Amniotic epithelial cell (primary cell): ENCODE measurements at regions not wholly inside any gene's neighbourhood (a gene's known extent, or its start where the extent isn't known, plus 50 kb on each side); places are given as distances from the start of the nearest gene placed in this dataset.
A peak's percentile ranks its signal among the peaks of the same experiment; 100 is the strongest.
"Not testable (repeated sequence)": the region's sequence is repeated elsewhere in the genome, so short reads cannot be mapped to it uniquely, and the experiment has no call there.

Experiments used
- DNase-seq: peaks from one replicate; pipeline ENCODE4 v3.0.0-alpha.2; 2010; ENCODE audit warnings: low read depth

DNA sequence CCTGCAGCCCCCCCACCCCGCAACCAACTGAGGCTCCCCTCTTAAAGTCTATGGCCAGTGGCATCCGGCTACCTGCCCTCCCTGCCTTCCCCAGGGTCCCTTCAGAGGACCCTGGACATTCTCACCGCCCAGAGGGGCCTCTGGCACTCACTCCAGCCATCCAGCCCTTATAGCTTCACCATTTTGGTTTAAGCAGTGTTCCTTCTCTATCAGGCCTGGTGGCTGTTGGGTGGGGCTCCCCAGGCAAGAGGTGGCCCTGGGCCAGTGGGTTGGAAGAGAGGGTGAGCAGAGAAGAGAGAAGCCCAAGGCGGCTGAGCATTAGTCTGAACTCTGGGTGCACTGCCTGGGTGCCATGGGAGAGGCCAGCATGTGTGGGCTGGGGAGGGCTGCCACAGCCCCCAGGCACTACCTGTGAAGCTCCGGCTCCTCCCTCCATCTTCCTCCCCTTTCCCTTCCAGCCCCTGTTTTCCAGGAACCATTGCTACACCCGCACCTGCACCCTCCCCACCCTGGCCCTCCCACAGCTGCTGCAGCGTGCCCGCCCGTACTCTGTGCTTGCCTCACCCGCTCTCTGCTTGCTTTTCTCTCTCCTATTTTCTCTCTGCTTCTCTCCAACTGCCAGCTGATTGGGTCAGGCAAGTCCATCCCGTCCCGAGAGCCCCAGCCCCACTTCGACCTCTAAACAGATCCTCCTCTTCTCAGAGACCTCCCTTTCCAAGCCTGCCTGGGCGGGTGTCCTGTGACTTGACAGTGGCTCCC, 168.2 kb downstream of the TBC1D2B start:
- no peak for DNase-seq

DNA sequence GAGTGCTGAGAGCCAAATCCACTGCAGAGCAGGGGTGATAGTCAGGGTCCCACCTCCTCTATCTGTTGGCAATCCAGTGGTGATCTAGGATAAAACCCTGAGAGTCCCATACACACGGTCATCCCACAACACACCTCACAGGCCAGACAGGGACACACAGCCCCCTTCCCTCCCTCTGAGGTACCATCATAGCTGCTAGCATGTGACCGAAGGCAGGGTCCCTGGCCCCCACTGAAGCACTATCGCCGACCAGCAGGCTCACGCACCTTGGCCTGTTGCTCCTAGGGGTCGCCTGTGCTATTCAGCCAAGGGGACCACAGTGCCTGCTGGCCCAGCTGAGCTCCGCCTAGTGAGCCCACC, 168.8 kb downstream of the TBC1D2B start:
- DNase-seq = not testable (repeated sequence)

DNA sequence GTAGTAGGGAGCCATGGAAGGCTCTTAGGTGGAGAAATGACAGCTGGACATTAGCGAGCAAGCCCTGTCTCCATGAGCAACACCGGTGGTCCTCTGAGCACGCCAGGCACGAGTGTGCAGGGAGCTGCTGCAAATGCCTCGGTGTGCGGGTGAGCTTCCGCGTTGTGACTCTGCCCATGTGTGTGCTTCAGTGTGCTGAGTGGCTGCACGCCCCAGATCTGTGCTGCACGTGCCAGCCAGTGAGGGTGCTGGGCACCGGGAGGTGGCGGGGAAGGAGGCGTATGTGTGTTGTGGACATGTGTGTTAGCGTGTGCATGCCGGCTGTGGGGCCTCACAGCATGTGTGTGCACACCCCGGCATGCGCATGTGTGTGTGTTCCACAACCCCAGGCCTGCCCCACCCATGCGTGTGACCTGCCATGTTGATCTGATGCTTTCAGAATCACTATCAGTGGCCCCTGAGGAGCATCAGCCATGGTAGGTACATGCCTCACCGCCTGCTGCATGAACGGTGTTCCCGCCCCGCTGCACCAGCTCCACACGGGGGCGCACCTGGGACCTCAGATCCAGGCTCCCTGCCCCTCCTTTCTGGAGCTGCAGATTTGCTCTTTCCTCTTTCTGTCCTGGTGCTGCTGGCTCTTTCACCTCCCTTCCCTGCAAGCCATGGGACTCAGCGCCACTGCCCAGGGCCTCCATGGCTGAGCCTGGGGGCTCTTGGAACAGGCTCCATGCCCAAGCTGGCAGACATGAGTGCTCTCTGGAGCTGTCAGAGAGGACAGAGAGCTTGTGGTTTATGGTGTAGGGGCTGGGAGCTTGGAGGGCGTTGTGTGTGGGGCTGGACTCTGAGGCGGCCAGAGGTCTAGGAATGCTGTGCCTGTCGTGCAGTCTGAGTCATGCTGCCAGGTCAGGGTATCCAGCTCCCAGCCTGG, 169.4 kb downstream of the TBC1D2B start:
- DNase-seq = peak; percentile 19

DNA sequence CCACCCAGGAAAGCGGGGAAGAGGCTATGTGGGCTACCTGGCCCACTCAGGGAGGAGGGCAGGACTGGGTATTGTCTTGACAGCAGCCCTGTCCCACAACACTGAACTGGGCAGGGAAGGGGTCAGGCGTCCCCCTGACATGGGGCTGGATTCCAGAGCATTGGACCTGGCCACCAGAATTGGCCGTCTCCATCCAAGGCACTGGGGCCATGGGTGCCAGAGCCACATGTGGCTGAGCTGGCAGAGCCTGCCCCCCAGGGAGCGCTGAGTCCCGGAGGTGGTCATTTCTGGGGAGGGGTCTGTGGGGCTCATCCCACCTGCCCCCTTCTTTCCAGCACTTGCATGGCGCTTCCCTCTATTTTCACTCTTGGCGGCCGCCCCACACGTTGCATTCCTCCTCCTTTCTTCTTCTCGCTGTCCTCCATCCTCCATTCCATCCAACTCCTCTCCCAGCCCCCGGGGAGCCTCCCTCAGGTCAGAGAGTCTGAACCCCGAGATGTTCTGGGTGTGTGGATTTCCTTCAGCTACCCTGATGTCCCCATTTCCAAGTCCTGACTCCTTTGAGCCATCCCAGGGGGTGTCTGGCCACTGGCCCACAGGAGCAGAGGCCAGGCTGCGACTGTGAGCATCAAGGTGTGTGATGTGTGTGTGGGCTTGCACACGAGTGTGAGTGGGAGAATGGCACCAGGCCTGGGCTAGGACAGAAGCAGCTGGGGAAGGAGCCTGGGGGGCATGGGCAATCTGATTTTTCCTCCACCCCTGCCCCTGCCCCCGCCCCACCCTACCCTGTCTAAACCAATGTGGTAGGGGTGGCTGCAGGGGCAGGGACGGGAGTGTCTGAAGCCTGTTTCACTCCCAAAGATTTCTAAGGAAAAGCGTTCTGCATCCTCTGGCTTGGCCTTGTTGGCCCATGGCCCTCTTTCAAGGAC, 171.2 kb downstream of the TBC1D2B start:
- not testable (repeated sequence) for DNase-seq

- no peak for DNase-seq
Observed at GRCh38 chr15:77905301-77905920, 172.1 kb downstream of the TBC1D2B start.

DNA sequence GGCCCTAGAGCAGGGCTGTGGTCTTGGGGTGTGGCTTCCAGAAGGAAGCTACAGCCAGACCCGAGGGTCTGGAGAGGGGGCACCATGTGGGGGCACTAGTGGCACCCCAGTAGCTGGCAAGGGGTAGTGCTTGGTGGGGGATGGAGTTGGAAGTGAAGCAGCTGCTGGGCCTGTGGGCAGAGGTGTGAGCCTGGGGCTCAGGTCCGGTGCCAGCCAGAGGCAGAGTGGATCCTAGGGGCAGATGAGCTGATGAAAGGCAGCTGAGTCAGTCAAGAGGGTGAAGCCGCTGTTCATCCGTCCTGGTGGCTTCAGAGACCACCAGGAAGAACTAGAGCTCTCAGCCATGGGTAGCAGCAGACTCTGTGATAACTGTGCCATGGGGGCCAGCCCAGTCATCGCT, 172.6 kb downstream of the TBC1D2B start:
- DNase-seq = no peak

DNA sequence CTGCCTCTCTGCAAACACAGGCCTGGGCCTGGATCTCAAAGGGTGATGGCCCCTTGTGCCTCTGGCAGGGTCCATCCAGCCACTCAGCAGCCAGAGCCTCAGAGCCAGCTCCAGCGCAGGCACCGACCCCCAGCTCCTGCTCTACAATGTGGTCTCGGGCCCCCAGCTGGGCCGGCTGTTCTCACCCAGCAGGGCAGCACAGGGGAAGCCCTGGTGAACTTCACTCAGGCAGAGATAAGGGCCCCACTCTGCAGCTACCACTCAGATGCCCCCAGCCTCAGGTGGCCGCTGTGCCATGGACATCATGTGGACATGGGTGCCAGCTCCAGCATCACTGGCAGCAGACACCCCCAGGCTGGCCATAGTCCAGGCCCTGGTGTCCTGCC, 173.1 kb downstream of the TBC1D2B start:
- no peak for DNase-seq

- DNase-seq = not testable (repeated sequence)
Observed at GRCh38 chr15:77903761-77904435, 173.6 kb downstream of the TBC1D2B start.

GRCh38 chr15:77902921-77903760, 174.4 kb downstream of the TBC1D2B start:
- DNase-seq = not testable (repeated sequence)

DNA sequence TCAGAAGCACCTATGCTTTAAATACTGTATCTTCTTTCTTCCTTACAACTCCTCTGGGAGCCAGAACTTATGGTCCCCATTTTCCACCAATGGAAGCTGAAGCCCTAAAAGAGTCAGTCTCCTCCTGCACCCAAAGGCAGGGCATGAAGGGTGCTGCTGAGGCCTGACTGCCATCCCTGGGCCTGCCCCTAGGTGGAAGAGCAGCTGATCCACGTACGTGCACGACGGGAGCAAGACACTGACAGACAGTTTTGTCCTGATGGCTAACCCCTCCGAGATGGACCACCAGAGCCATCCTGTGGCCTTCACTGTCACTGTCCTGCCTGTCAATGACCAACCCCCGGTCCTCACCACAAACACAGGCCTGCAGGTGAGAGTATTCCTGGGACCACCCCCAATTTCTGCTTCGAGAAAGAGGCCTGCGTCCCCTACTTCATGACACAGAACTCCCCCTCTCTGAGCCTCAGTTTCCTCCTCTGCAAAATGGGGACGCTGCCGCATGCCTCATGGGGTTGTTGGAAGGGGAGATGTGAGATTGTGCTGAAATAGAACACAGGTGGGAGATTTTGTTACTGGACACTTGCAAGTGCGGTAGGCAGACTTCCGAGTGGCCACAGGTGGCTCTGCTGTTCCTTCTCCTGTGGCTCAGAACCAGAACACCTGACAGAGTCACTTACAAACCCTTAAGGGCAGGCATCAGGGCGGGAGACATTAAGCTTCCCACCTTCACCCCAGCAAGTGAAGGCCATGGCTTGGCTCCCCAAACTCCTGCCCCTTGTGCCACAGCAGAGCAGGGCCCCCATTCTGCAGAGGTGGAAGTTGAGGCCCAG, 175.4 kb downstream of the TBC1D2B start:
- no peak for DNase-seq

DNA sequence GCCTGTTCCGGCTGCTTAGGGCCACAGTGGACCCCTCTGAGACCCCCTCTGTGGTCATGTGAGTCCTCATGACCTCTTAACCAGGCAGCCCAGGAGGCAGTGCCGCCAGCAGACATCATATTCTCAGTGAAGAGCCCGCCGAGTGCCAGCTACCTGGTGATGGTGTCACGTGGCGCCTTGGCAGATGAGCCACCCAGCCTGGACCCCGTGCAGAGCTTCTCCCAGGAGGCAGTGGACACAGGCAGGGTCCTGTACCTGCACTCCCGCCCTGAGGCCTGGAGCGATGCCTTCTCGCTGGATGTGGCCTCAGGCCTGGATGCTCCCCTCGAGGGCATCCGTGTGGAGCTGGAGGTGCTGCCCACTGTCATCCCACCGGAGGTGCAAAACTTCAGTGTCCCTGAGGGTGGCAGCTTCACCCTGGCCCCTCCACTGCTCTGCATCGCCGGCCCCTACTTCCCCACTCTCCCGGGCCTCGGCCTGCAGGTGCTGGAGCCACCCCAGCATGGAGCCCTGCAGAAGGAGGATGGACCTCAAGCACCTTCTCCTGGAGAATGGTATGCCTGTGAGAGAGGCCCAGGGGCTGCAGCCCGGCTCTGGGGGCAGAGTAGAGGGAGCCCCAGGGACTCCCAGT, 176.1 kb downstream of the TBC1D2B start:
- DNase-seq = no peak

DNA sequence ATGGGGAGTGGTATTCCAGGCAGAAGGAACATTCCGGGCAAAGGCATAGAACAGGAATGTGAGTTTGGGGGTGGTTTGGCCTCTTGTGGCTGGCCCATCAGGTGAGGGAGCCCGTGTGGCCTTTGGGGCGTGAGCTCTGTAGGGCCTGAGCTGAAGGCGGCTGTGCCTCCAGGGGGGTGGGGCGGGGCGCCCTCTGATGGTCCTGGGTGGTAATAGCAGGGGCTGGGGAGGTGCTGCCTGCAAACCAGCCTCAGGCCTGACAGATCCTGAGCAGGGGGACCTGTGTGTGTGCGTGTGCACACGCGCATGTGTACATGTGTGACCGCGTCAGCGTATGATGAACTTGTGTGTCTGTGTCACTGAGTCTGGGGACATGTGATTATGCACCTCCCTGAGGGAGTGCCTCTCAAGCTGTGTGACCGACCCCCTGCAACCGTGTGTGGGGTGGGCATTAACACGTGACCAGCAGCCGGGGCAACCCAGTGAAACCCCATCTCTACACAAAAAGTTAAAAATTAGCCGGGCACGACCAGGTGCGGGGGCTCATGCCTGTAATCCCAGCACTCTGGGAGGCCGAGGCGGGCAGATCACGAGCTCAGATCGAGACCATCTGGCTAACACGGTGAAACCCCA, 177.1 kb downstream of the TBC1D2B start:
- DNase-seq = peak; percentile 2

DNA sequence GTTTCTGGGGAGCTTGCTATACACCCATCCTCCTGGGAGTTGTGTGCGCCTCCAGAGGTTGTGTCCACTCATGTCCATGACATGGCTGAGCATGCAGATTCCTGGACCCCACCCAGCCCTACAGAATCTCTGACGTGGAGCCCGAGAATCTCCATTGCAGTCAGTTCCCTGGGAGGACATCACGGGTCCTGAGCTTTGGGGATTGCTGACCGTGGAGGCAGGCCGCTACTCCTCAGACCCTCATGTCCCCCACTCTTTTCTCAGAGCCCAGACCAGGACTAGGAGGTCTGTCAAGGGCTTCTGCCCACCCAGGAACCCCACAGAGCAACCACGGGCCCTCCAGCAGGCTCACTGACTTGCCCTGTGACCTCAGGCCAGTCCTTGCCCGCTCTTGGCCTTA, 177.7 kb downstream of the TBC1D2B start:
- DNase-seq = not testable (repeated sequence)

DNA sequence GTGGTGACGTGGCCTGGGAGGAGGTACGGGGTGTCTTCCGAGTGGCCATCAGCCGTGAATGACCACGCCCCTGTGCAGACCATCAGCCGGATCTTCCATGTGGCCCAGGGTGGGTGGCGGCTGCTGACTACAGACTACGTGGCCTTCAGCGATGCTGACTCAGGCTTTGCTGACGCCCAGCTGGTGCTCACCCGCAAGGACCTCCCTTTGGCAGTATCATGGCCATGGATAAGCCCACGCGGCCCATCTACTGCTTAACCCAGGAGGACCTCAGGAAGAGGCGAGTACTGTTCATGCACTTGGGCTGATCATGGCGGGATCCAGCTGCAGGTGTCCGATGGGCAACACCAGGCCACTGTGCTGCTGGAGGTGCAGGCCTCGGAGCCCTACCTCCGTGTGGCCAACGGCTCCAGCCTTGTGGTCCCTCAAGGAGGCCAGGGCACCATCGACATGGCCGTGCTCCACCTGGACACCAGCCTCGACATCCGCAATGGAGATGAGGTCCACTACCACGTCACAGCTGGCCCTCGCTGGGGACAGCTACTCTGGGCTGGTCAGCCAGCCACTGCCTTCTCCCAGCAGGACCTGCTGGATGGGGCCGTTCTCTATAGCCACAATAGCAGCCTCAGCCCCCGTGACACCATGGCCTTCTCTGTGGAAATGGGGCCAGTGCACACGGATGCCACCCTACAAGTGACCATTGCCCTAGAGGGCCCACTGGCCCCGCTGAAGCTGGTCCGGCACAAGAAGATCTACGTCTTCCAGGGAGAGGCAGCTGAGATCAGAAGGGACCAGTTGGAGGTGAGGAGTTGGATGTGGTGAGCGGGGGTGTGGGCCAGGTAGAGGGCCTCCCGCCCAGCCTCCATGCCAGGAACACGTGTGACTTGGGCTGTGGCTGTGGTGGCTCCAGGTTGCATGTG, 178.4 kb downstream of the TBC1D2B start:
- no peak for DNase-seq

- no peak for DNase-seq
Observed at GRCh38 chr15:77897896-77898406, 179.6 kb downstream of the TBC1D2B start.

GRCh38 chr15:77897113-77897895, 180.2 kb downstream of the TBC1D2B start:
- DNase-seq = not testable (repeated sequence)
